Pancreas (tissue), 10 donors: ENCODE measurements at regions not wholly inside any gene's neighbourhood (a gene's known extent, or its start where the extent isn't known, plus 50 kb on each side); places are given as distances from the start of the nearest gene placed in this dataset.

Source experiments
- ATAC-seq, 4 donors: fragments of 200-7000 bp; cut with Tn5 transposase; one replicate each; pipeline versions ENCODE4 v1.8.0 to v1.9.1; 2020; ENCODE audit warnings: mild to moderate bottlenecking in 4 of 4, moderate library complexity in 4 of 4
- DNase-seq, 6 donors: peaks; one replicate each; pipeline ENCODE4 v3.0.0-alpha.2; 2020
- FAIRE-seq: peaks from 2 replicates; lab custom pipeline; 2012; peaks lifted over from hg19 to GRCh38; lab: Jason Lieb, UNC
- H3K27ac ChIP-seq, 4 donors: fragments of 200-600 bp; sonication (generic); 1 replicate in 3 of 4; 2 replicates in 1 of 4; pipeline versions ENCODE4 v1.5.0 to v1.8.0; 2020
- H3K27me3 ChIP-seq, 4 donors: fragments of 200-600 bp; one replicate each; pipeline ENCODE4 v1.8.0; 2021
- H3K36me3 ChIP-seq, 3 donors: fragments of 200-600 bp; sonication (generic) in 1 of 3; one replicate each; pipeline versions ENCODE4 v1.5.0 to v1.8.0; 2020 to 2021
- H3K4me1 ChIP-seq, 3 donors: fragments of 200-600 bp; one replicate each; pipeline ENCODE4 v1.8.0; 2021
- H3K4me3 ChIP-seq, 4 donors: fragments of 200-600 bp; sonication (generic) in 2 of 4; one replicate each; pipeline versions ENCODE4 v1.5.0 to v1.8.0; 2020 to 2021
- H3K9me3 ChIP-seq, 4 donors: fragments of 200-600 bp; one replicate each; pipeline ENCODE4 v1.8.0; 2021
- WGBS, 2 donors: extraction: QIAGEN DNeasy Blood & Tissue Kit; methylation state at CpG; one replicate each; pipeline ENCODE4 v1.1.7; 2013; 5-methylcytosine and 5-hydroxymethylcytosine counted together
- intact Hi-C, 3 donors: fragments of 100-400 bp; cut with DNase I; formaldehyde crosslinking; loops; one replicate each; pipeline versions ENCODE4 v1.11.1 to v1.14.2; 2022
- TF ChIP-seq, protein P1 (sequence below), 4 donors: fragments of 200-600 bp; sonication (generic) in 3 of 4; IDR thresholded peaks; one replicate each; pipeline versions ENCODE4 v1.5.0 to v1.8.0; 2021; ENCODE audit warnings: antibody characterized with exemption in 4 of 4
- donor health status: healthy with polysubstance abuse.
- donor health status: DM: no; HTN: no; CAD: no; lungs with moderate emphysema.
- donor health status: DM: no; HTN: no; CAD: no.
- donor health status: control.
- donor health status: control.
- donor health status: Bipolar disorder and iron deficiency.
- donor health status: DM: yes; HTN: yes; CAD: no.
- donor health status: DM: no; HTN: no; CAD: no.
- donor health status: DM: no; HTN: no; CAD: no.
- donor health status: DM: yes; HTN: yes; CAD: no.

- Histone ChIP-seq H3K27ac (no peak overlapping the region), H3K36me3 (no peaks in the 10 kb centered on the region), H3K4me3 (no peak overlapping the region), H3K27me3 (no peaks in the 10 kb centered on the region), H3K4me1 (peaks cover 0 to 2% (median 0%) of the 10 kb centered on the region in 3 donors), H3K9me3 (no peaks in the 10 kb centered on the region)
- ATAC-seq (no peak), DNase-seq (no peak), FAIRE-seq (no peak)
- TF ChIP-seq, protein P1, sequence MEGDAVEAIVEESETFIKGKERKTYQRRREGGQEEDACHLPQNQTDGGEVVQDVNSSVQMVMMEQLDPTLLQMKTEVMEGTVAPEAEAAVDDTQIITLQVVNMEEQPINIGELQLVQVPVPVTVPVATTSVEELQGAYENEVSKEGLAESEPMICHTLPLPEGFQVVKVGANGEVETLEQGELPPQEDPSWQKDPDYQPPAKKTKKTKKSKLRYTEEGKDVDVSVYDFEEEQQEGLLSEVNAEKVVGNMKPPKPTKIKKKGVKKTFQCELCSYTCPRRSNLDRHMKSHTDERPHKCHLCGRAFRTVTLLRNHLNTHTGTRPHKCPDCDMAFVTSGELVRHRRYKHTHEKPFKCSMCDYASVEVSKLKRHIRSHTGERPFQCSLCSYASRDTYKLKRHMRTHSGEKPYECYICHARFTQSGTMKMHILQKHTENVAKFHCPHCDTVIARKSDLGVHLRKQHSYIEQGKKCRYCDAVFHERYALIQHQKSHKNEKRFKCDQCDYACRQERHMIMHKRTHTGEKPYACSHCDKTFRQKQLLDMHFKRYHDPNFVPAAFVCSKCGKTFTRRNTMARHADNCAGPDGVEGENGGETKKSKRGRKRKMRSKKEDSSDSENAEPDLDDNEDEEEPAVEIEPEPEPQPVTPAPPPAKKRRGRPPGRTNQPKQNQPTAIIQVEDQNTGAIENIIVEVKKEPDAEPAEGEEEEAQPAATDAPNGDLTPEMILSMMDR (IDR thresholded peaks at IDR 0.05): no peak
- WGBS, 2 donors: 58 to 66% methylated on average over 3 of the region's 3 CpGs
- intact Hi-C loops: no loop called here
Measured at GRCh38 chr3:35426366-35426958, 212.9 kb upstream of the ARPP21 start.

- H3K4me1 ChIP-seq: no peaks in the 10 kb centered on the region
- no peaks in the 10 kb centered on the region for H3K27me3 ChIP-seq
- TF ChIP-seq, protein P1 (IDR thresholded peaks at IDR 0.05): no peak
- ATAC-seq (no peak), FAIRE-seq (no peak), DNase-seq (no peak)
- no peak overlapping the region for H3K27ac ChIP-seq
- 64 to 68% methylated on average over 1 of the region's 1 CpG for WGBS, 2 donors
- intact Hi-C loops: no loop called here
- no peaks in the 10 kb centered on the region for H3K36me3 ChIP-seq
- no peak overlapping the region for H3K4me3 ChIP-seq
- H3K9me3 ChIP-seq: no peaks in the 10 kb centered on the region
Measured at GRCh38 chr3:35437381-35437780, 201.9 kb upstream of the ARPP21 start.

GRCh38 chr3:35438101-35438500, 201.2 kb upstream of the ARPP21 start:
- 33 to 39% methylated on average over 1 of the region's 1 CpG for WGBS, 2 donors
- H3K27me3 ChIP-seq: no peaks in the 10 kb centered on the region
- no peak overlapping the region for H3K27ac ChIP-seq
- FAIRE-seq (no peak), ATAC-seq (no peak), DNase-seq (no peak)
- H3K36me3 ChIP-seq: no peaks in the 10 kb centered on the region
- intact Hi-C loops: no loop called here
- TF ChIP-seq, protein P1 (IDR thresholded peaks at IDR 0.05): no peak
- H3K4me3 ChIP-seq: no peak overlapping the region
- no peaks in the 10 kb centered on the region for H3K4me1 ChIP-seq
- no peaks in the 10 kb centered on the region for H3K9me3 ChIP-seq

- 78 to 84% methylated on average over 5 of the region's 5 CpGs for WGBS, 2 donors
- FAIRE-seq (no peak), ATAC-seq (no peak), DNase-seq (no peak)
- intact Hi-C loops: no loop called here
- Histone ChIP-seq H3K4me3 (no peak overlapping the region), H3K27ac (no peak overlapping the region), H3K27me3 (no peaks in the 10 kb centered on the region), H3K4me1 (no peaks in the 10 kb centered on the region), H3K36me3 (no peaks in the 10 kb centered on the region), H3K9me3 (no peaks in the 10 kb centered on the region)
- TF ChIP-seq, protein P1 (IDR thresholded peaks at IDR 0.05): no peak
Measured at GRCh38 chr3:35439663-35440062, 199.7 kb upstream of the ARPP21 start.

- Histone ChIP-seq H3K27ac (no peak overlapping the region), H3K9me3 (no peaks in the 10 kb centered on the region), H3K27me3 (no peaks in the 10 kb centered on the region), H3K4me3 (no peak overlapping the region), H3K36me3 (no peaks in the 10 kb centered on the region), H3K4me1 (no peaks in the 10 kb centered on the region)
- no peak for ATAC-seq
- no peak for DNase-seq
- intact Hi-C loops: no loop called here
- no peak for FAIRE-seq
- TF ChIP-seq, protein P1 (IDR thresholded peaks at IDR 0.05): no peak
Measured at GRCh38 chr3:35440826-35441225, 198.5 kb upstream of the ARPP21 start.
